GM13976 (cell line): ENCODE measurements at regions not wholly inside any gene's neighbourhood (a gene's known extent, or its start where the extent isn't known, plus 50 kb on each side); places are given as distances from the start of the nearest gene placed in this dataset.

Source experiments
- DNase-seq: peaks from one replicate; pipeline ENCODE4 v3.0.0; 2012; ENCODE audit warnings: low spot score
- in situ Hi-C: fragments of 300-500 bp; cut with MboI; formaldehyde crosslinking; loops from one replicate; pipeline ENCODE4 v1.12.0; 2022; ENCODE audit warnings: low sequenced_read_pairs, mixed read lengths, inconsistent platforms; ENCODE audit not compliant: unreplicated experiment
- TF ChIP-seq, protein P1 (sequence below): IDR thresholded peaks from 2 replicates; pipeline ENCODE4 v1.5.1; 2012; ENCODE audit warnings: borderline replicate concordance, mild to moderate bottlenecking; ENCODE audit not compliant: insufficient read depth; ENCODE audit errors: extremely low read depth, missing control alignments, control extremely low read depth

DNA sequence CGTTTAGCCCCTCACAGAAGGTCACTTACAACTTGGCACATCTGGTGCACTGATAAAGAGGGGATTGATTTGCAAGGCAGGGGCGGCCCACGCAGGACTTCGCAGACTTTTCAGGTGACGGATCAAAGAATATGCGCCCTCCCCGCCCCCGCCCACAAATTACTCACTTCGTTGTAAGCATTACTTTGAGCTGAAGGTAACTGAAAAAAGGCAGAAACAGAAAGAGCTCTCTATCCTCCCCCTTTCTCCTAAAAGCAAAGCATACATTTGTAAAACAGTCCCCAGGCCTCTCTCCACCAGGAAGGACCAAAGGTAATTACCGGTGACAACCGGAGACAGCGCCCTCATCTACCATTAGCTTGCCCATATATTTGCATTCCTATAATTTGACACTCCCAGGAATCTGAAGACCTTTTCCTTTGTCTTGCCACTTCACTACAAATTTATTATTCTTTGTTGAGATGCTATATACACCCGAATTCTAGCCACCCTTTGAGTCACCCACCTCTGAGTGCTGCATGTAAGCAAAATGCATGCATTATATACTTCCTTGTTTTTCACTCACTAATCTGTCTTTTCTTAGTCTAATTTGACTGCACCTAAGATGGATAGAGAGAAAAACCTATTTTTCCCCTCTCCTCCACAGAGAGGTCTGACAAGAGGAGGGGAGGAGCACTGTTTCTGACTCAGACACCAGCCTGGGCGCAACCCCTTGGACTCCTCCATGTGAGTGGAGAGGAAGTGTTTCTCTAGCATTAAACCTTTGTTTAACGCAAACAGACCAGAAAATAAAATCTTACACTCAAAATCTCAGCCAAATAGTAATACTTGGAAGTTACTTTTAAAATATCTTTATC lies 74.7 kb upstream of the SPIN1 start:
- no peak for DNase-seq
- TF ChIP-seq, protein P1, sequence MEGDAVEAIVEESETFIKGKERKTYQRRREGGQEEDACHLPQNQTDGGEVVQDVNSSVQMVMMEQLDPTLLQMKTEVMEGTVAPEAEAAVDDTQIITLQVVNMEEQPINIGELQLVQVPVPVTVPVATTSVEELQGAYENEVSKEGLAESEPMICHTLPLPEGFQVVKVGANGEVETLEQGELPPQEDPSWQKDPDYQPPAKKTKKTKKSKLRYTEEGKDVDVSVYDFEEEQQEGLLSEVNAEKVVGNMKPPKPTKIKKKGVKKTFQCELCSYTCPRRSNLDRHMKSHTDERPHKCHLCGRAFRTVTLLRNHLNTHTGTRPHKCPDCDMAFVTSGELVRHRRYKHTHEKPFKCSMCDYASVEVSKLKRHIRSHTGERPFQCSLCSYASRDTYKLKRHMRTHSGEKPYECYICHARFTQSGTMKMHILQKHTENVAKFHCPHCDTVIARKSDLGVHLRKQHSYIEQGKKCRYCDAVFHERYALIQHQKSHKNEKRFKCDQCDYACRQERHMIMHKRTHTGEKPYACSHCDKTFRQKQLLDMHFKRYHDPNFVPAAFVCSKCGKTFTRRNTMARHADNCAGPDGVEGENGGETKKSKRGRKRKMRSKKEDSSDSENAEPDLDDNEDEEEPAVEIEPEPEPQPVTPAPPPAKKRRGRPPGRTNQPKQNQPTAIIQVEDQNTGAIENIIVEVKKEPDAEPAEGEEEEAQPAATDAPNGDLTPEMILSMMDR, result no peak
- in situ Hi-C loops, result no loop called here

DNA sequence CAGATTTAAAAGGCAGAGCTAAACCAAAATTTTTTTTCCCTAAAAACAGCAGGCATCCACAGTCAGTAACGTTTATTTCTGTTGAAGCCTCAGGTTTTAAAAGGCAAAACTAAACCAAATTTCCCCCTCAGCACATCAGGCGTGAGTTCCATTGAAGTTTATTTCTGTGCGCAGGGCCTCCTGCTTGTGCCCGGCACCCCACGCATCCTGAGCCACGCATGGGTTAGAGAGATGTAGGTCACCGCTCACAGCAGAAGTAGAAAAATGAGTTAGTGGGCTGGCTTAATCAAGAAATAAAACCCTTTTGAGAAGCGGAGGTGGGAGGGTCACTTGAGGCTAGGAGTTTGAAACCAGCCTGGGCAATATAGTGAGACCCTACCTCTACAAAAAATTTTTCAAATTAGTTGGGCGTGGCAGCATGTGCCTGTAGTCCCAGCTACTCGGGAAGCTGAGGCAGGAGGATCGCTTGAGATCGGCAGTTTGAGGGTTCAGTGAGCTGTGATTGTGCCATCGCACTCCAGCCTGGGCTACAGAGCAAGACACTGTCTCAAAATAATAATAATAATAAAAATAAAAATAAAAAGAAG lies 75.6 kb upstream of the SPIN1 start:
- in situ Hi-C loops, result no loop called here
- DNase-seq, result no peak
- TF ChIP-seq, protein P1, result no peak

DNA sequence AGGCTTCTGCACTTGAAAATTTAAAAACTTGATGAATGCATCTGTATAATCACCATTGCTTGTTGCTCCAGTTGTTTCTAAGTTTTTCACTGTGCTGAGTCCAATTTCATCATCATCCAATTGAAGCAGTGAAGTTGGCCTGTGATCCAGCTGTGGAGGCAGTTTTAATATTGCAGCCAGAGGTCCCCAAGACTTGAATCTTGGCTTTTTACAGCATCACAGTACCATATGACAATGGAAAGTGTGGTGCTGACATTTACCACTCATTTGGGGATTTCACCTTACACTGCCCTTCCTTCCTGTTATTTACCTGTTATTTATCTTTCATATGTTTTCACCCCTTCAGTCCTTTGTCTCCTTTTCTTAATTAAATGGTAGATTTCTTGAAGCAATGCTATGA lies 76.2 kb upstream of the SPIN1 start:
- in situ Hi-C loops, result no loop called here
- TF ChIP-seq, protein P1, result no peak
- DNase-seq, result no peak

DNA sequence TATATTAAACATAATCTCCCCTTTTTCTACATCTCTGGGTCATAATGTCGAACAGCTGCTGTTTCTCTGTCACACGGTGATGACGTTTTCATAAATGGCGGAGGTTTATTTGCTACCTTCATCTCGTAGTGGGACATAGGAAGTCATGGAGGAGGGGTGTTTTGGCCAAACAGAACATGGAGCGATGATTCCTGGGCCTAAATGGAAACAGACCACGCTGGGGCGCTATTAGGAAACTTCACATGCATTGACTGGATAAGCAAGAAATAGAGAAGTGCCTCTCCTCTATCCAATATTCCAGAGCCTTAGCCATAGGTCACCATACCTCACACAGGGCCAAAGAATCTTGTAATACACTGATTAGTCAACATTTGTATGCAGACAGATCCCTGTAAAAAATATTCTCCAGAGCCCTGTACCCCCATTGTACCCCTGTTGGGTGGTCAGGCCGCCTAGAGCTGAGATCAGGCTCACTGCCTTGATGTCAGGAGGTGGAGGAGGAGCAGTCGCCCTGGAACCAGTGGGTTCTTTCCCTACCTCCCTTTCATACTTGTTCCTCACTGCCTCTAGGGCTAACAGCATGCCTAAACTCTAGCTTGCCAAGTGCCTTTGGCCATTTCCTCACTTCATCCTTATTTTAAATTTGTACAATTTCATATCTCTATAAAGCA lies 77.8 kb upstream of the SPIN1 start:
- TF ChIP-seq, protein P1, result no peak
- in situ Hi-C loops, result no loop called here
- DNase-seq, result no peak

DNA sequence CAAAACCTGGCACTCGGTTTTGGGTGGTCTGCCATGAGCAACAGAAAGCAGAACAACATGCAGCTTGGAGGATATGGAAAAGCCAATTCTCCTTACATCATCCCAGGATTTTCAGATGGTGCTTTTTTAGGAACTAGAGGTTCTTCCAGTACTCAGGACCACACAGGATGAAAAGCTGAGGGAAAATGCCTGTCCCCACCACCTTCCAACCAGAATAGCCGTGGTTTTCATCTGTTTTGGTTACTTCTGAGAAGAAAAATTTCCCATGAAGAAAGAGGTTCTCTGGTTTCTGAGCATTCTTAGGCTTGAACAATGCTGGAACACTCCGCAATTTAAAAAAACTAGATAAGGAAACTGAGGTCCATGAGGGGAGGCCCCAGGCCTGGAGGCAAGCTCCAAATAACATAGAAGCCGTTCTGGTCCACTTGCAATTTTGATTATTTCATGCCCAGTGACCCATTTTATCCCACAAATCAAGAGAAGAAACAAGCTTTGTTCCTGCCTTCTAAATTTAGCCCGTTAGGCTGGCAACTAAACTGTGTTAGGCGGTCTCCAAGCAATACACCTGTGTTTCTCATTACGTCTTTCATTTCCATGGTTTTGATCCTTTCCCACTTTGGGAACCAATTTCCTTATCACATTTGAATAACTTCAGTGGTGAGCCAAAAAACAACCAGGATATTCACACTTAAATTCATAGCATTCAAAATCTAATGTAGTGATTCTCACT lies 79.2 kb upstream of the SPIN1 start:
- in situ Hi-C loops, result no loop called here

More for the DNA sequence above, 79.2 kb upstream of the SPIN1 start:
- TF ChIP-seq, protein P1, result no peak
- DNase-seq, result no peak
